ENCODE measurements at regions not wholly inside any gene's neighbourhood (a gene's known extent, or its start where the extent isn't known, plus 50 kb on each side); places are given as distances from the start of the nearest gene placed in this dataset.

- TF ChIP-seq CTCF (conservative IDR thresholded peaks at IDR 0.05; ENCODE audit: low read depth, low read length) (no peak), EZH2 (IDR thresholded peaks at IDR 0.05; ENCODE audit: low read length, unreplicated experiment) (no peak), EZH2phosphoT487 (IDR thresholded peaks at IDR 0.05; ENCODE audit: borderline replicate concordance, low read length) (no peak)
These were observed 151.4 kb upstream of the NXPH2 start for GRCh38 chr2:138931284-138932256.
